Right lobe of liver (tissue), 6 donors: ENCODE measurements at regions not wholly inside any gene's neighbourhood (a gene's known extent, or its start where the extent isn't known, plus 50 kb on each side); places are given as distances from the start of the nearest gene placed in this dataset.

Source experiments
- ATAC-seq, 4 donors: fragments of 200-7000 bp; cut with Tn5 transposase; one replicate each; pipeline ENCODE4 v1.9.1; 2020; ENCODE audit warnings: mild to moderate bottlenecking in 4 of 4, moderate library complexity in 4 of 4
- DNase-seq, 3 donors: peaks; one replicate each; pipeline ENCODE4 v3.0.0-alpha.2; 2020
- H3K27ac ChIP-seq, 3 donors: fragments of 200-600 bp; one replicate each; pipeline ENCODE4 v1.8.0; 2022
- H3K27me3 ChIP-seq, 2 donors: fragments of 200-600 bp; one replicate each; pipeline ENCODE4 v1.8.0; 2022
- H3K36me3 ChIP-seq, 4 donors: fragments of 200-600 bp; sonication (generic) in 1 of 4; one replicate each; pipeline versions ENCODE4 v1.5.1 to v1.8.0; 2017 to 2022; ENCODE audit warnings: control low read depth in 1 of 4
- H3K4me1 ChIP-seq, 4 donors: fragments of 200-600 bp; sonication (generic) in 1 of 4; one replicate each; pipeline versions ENCODE4 v1.5.1 to v1.8.0; 2017 to 2022; ENCODE audit warnings: control low read depth in 1 of 4
- H3K4me3 ChIP-seq, 3 donors: fragments of 200-600 bp; one replicate each; pipeline ENCODE4 v1.8.0; 2022
- H3K9me3 ChIP-seq, 4 donors: fragments of 200-600 bp; sonication (generic) in 1 of 4; one replicate each; pipeline versions ENCODE4 v1.5.1 to v1.8.0; 2017 to 2022; ENCODE audit warnings: control low read depth in 1 of 4
- CTCF ChIP-seq, 4 donors: fragments of 200-600 bp in 3 of 4; fragments of 450-650 bp in 1 of 4; IDR thresholded peaks; one replicate each; pipeline versions ENCODE4 v1.5.1 to v1.8.0; 2016 to 2022; ENCODE audit warnings: antibody characterized with exemption in 4 of 4, mild to moderate bottlenecking in 2 of 4
- POLR2A ChIP-seq: fragments of 450-650 bp; IDR thresholded peaks from one replicate; pipeline ENCODE4 v1.6.1; 2017; ENCODE audit warnings: antibody characterized with exemption, mild to moderate bottlenecking
- WGBS: methylation state at CpG from one replicate; pipeline ENCODE4 v1.1.6; 2018; ENCODE audit warnings: low coverage, low lambda C conversion rate; ENCODE audit not compliant: insufficient coverage; ENCODE audit errors: missing lambda C conversion rate; 5-methylcytosine and 5-hydroxymethylcytosine counted together
- intact Hi-C, 2 donors: fragments of 100-400 bp; cut with DNase I; formaldehyde crosslinking; loops; one replicate each; pipeline versions ENCODE4 v1.11.2 to v1.14.1; 2022
- donor health status: DM: no; HTN: yes; CAD: no.
- donor health status: DM: no; HTN: no; CAD: no.
- donor health status: DM: no; HTN: no; CAD: no.
- donor health status: DM: no; HTN: yes; CAD: no.
- donor health status: DM: no; HTN: yes; CAD: no.

- TF ChIP-seq POLR2A, result no peak
- no peak for TF ChIP-seq CTCF (IDR thresholded peaks at IDR 0.05)
Observed at GRCh38 chr6:149264629-149265028, 52.9 kb upstream of the TAB2 start.

GRCh38 chr6:149265945-149266344, 51.6 kb upstream of the TAB2 start:
- Histone ChIP-seq H3K4me1 (no peaks in the 10 kb centered on the region), H3K9me3 (no peaks in the 10 kb centered on the region), H3K27me3 (no peaks in the 10 kb centered on the region), H3K4me3 (no peak overlapping the region), H3K36me3 (no peaks in the 10 kb centered on the region), H3K27ac (no peak overlapping the region)
- DNase-seq, result no peak
- TF ChIP-seq POLR2A (no peak), CTCF (IDR thresholded peaks at IDR 0.05) (no peak)
- intact Hi-C loops, result no loop called here
- ATAC-seq, result no peak
- WGBS, result 64% methylated on average over 5 of the region's 7 CpGs

More at GRCh38 chr6:149264629-149265028, 52.9 kb upstream of the TAB2 start:
- Histone ChIP-seq H3K27me3 (no peaks in the 10 kb centered on the region), H3K36me3 (no peaks in the 10 kb centered on the region), H3K27ac (no peak overlapping the region), H3K9me3 (no peaks in the 10 kb centered on the region), H3K4me1 (no peaks in the 10 kb centered on the region), H3K4me3 (no peak overlapping the region)
- no peak for DNase-seq
- WGBS, result 58% methylated on average over 5 of the region's 5 CpGs
- no peak for ATAC-seq
- intact Hi-C loops, result no loop called here

GRCh38 chr6:149266659-149267058, 50.9 kb upstream of the TAB2 start:
- DNase-seq (no peak), ATAC-seq (peak in 1 of 4 donors; percentile 35)
- TF ChIP-seq CTCF (IDR thresholded peaks at IDR 0.05), result no peak
- no peak for TF ChIP-seq POLR2A
- H3K36me3 ChIP-seq, result no peaks in the 10 kb centered on the region
- H3K9me3 ChIP-seq, result no peaks in the 10 kb centered on the region
- no peak overlapping the region for H3K27ac ChIP-seq
- WGBS, result 61% methylated on average over 6 of the region's 6 CpGs
- H3K4me1 ChIP-seq, result no peaks in the 10 kb centered on the region
- intact Hi-C loops, result no loop called here
- no peak overlapping the region for H3K4me3 ChIP-seq
- no peaks in the 10 kb centered on the region for H3K27me3 ChIP-seq

- Histone ChIP-seq H3K9me3 (no peaks in the 10 kb centered on the region), H3K4me3 (no peak overlapping the region), H3K27ac (no peak overlapping the region), H3K4me1 (no peaks in the 10 kb centered on the region), H3K27me3 (no peaks in the 10 kb centered on the region), H3K36me3 (no peaks in the 10 kb centered on the region)
- ATAC-seq (peak in 3 of 4 donors; percentile 33 to 67 (median 42)), DNase-seq (no peak)
- 30% methylated on average over 3 of the region's 3 CpGs for WGBS
- TF ChIP-seq CTCF (IDR thresholded peaks at IDR 0.05), result no peak
- no peak for TF ChIP-seq POLR2A
- intact Hi-C loops, result no loop called here
Observed at GRCh38 chr6:149267072-149267471, 50.4 kb upstream of the TAB2 start.

GRCh38 chr6:149267513-149268043, 49.9 kb upstream of the TAB2 start:
- DNase-seq (no peak), ATAC-seq (no peak)
- intact Hi-C loops, result no loop called here
- Histone ChIP-seq H3K36me3 (no peaks in the 10 kb centered on the region), H3K9me3 (no peaks in the 10 kb centered on the region), H3K4me3 (no peak overlapping the region), H3K27ac (no peak overlapping the region), H3K27me3 (no peaks in the 10 kb centered on the region), H3K4me1 (no peaks in the 10 kb centered on the region)
- TF ChIP-seq CTCF (IDR thresholded peaks at IDR 0.05) (no peak), POLR2A (no peak)
- 83% methylated on average over 12 of the region's 12 CpGs for WGBS
